ENCODE measurements at regions not wholly inside any gene's neighbourhood (a gene's known extent, or its start where the extent isn't known, plus 50 kb on each side); places are given as distances from the start of the nearest gene placed in this dataset.

GRCh38 chr20:12395353-12395752, 477.7 kb downstream of the BTBD3 start:
- no peak for TF ChIP-seq CTCF (conservative IDR thresholded peaks at IDR 0.05 in 1 of 2, IDR thresholded peaks at IDR 0.05 in 1 of 2; ENCODE audit: low read depth in 1 of 2, low read length in 2 of 2)
- no peak for TF ChIP-seq EZH2 (IDR thresholded peaks at IDR 0.05; ENCODE audit: low read length, missing control alignments)
